ENCODE measurements at regions not wholly inside any gene's neighbourhood (a gene's known extent, or its start where the extent isn't known, plus 50 kb on each side); places are given as distances from the start of the nearest gene placed in this dataset.

GRCh38 chr2:193517615-193518014, 1322.9 kb upstream of the TMEFF2 start:
- TF ChIP-seq CTCF (IDR thresholded peaks at IDR 0.05; ENCODE audit: low read depth, low read length) (no peak), EZH2phosphoT487 (IDR thresholded peaks at IDR 0.05; ENCODE audit: low read depth) (no peak)
